RWPE1 (cell line): ENCODE measurements at regions not wholly inside any gene's neighbourhood (a gene's known extent, or its start where the extent isn't known, plus 50 kb on each side); places are given as distances from the start of the nearest gene placed in this dataset.

ENCODE experiments used
- CTCF ChIA-PET: fragments of 350-600 bp; sonication (Branson Sonifier 250); formaldehyde crosslinking; extraction: SDS; loops from one replicate; lab custom pipeline; 2021; lab: Yijun Ruan, JAX
- POLR2A ChIA-PET: fragments of 400-600 bp; formaldehyde crosslinking; extraction: SDS; loops from one replicate; lab custom pipeline; 2020; ENCODE audit warnings: antibody characterized with exemption; ENCODE audit not compliant: low non-redundant PET; lab: Yijun Ruan, JAX
- DNase-seq: peaks from one replicate; pipeline ENCODE4 v3.0.0; 2012; ENCODE audit warnings: low spot score
- H3K27ac ChIP-seq: fragments of 450-650 bp; 2 replicates; pipeline ENCODE4 v1.5.1; 2017
- CTCF ChIP-seq: fragments of 450-650 bp; conservative IDR thresholded peaks from 2 replicates; pipeline ENCODE4 v1.5.1; 2017; ENCODE audit warnings: low read depth, mild to moderate bottlenecking

GRCh38 chr4:106806158-106806797, 229.8 kb downstream of the DKK2 start:
- ChIA-PET POLR2A (no interaction called here), CTCF (no interaction called here)
- no peak overlapping the region for H3K27ac ChIP-seq
- TF ChIP-seq CTCF: no peak
- no peak for DNase-seq

DNA sequence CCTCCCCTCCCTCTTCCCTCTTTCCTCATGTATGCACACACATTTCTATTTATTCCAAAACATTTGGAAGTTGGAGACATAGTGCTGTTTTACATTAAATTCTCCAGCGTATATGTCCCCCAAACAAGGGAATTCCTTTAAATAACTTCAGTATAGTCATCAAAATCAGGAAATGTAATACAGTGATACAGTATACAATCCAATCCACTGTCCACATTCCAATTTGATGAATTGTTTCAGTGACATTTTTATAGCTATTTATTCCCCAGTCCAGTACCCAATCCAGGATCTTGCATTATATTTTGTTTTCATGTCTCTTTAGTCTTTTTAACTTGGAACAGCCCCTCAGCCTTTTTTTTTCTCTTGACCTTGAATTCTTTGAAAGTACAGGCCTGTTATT, 233.0 kb downstream of the DKK2 start:
- ChIA-PET CTCF (no interaction called here), POLR2A (no interaction called here)
- H3K27ac ChIP-seq: no peak overlapping the region
- TF ChIP-seq CTCF: no peak
- DNase-seq: no peak

- no peak for DNase-seq
- TF ChIP-seq CTCF: no peak
- no peak overlapping the region for H3K27ac ChIP-seq
- ChIA-PET CTCF (no interaction called here), POLR2A (no interaction called here)
Observed at GRCh38 chr4:106801386-106801785, 234.7 kb downstream of the DKK2 start.

- DNase-seq: no peak
- ChIA-PET POLR2A (no interaction called here), CTCF (interaction anchor here (0.6 kb wide), 1 partner anchor 465 kb away, joined by 3 read pairs; no protein-coding TSS in a partner anchor)
- no peak overlapping the region for H3K27ac ChIP-seq
- TF ChIP-seq CTCF: no peak
Observed at GRCh38 chr4:106796876-106797275, 239.2 kb downstream of the DKK2 start.

GRCh38 chr4:106795326-106795725, 240.8 kb downstream of the DKK2 start:
- CTCF ChIA-PET: no interaction called here
- POLR2A ChIA-PET: no interaction called here
- TF ChIP-seq CTCF: no peak
- no peak overlapping the region for H3K27ac ChIP-seq
- no peak for DNase-seq

DNA sequence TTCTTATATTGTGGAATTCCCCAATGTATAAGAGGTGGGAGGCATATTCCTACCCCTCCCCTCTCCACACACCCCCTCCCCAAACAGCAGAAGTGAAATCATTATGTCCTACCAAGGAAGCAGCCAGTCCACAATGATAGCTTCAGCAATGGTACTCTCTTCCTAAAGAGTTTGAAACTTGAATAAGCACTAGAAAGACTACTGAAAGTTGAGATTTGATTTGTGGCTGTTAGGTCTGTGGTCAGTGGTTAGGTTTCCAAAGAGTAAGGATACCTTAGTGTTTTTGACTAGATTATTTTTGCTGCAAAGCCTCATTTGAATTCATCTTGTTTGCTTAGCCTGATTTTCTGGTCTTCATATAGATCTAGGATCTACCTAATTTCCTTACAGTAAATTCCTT, 242.2 kb downstream of the DKK2 start:
- TF ChIP-seq CTCF: no peak
- ChIA-PET CTCF (no interaction called here), POLR2A (no interaction called here)
- no peak overlapping the region for H3K27ac ChIP-seq
- DNase-seq: no peak
